Neuronal stem cell (in vitro differentiated cells): ENCODE measurements at regions not wholly inside any gene's neighbourhood (a gene's known extent, or its start where the extent isn't known, plus 50 kb on each side); places are given as distances from the start of the nearest gene placed in this dataset.

Experiments
- DNase-seq: peaks from one replicate; pipeline ENCODE4 v3.0.0-alpha.2; 2013; ENCODE audit warnings: low spot score
- H2AFZ ChIP-seq: one replicate; pipeline ENCODE4 v1.6.1; 2013; ENCODE audit warnings: mild to moderate bottlenecking, low read length, inconsistent platforms
- H2AK5ac ChIP-seq: 2 replicates; pipeline ENCODE4 v1.6.1; 2013; ENCODE audit warnings: low read depth, mild to moderate bottlenecking, inconsistent platforms, low read length, moderate library complexity, mixed read lengths
- H2BK120ac ChIP-seq: 2 replicates; pipeline ENCODE4 v1.6.1; 2013; ENCODE audit warnings: low read depth, mild to moderate bottlenecking, inconsistent platforms, low read length, moderate library complexity, mixed read lengths
- H2BK12ac ChIP-seq: one replicate; pipeline ENCODE4 v1.6.1; 2013; ENCODE audit warnings: low read length, inconsistent platforms
- H2BK15ac ChIP-seq: 2 replicates; pipeline ENCODE4 v1.6.1; 2013; ENCODE audit warnings: mild to moderate bottlenecking, low read length, inconsistent platforms, mixed read lengths
- H2BK5ac ChIP-seq: one replicate; pipeline ENCODE4 v1.6.1; 2013; ENCODE audit warnings: inconsistent platforms, mild to moderate bottlenecking, low read length, moderate library complexity
- H3K14ac ChIP-seq: one replicate; pipeline ENCODE4 v1.6.1; 2013; ENCODE audit warnings: low read length, inconsistent platforms
- H3K18ac ChIP-seq: 2 replicates; pipeline ENCODE4 v1.6.1; 2013; ENCODE audit warnings: low read length, inconsistent platforms
- H3K23ac ChIP-seq: 2 replicates; pipeline ENCODE4 v1.6.1; 2013; ENCODE audit warnings: low read depth, mild to moderate bottlenecking, mixed read lengths, low read length, inconsistent platforms; ENCODE audit not compliant: poor library complexity
- H3K27ac ChIP-seq: replicated peaks from 3 replicates; pipeline ENCODE4 v1.5.1; 2013; ENCODE audit warnings: low read length, inconsistent platforms
- H3K27me3 ChIP-seq, 3 experiments: 2 replicates each; pipeline ENCODE4 v1.6.1; 2013; ENCODE audit warnings: low read length in 3 of 3, mild to moderate bottlenecking in 2 of 3, inconsistent platforms in 1 of 3, low read depth in 1 of 3, mixed read lengths in 1 of 3, moderate library complexity in 1 of 3; ENCODE audit not compliant: control insufficient read depth in 3 of 3, insufficient read depth in 3 of 3
- H3K36me3 ChIP-seq, 2 donors: replicated peaks in 1 of 2; 2 replicates each; pipeline ENCODE4 v1.6.1; 2013; ENCODE audit warnings: low read length in 2 of 2; ENCODE audit not compliant: control insufficient read depth in 2 of 2, insufficient read depth in 2 of 2
- H3K4ac ChIP-seq: 2 replicates; pipeline ENCODE4 v1.6.1; 2013; ENCODE audit warnings: inconsistent platforms, mild to moderate bottlenecking, low read length, moderate library complexity
- H3K4me1 ChIP-seq, 2 donors: 1 replicate in 1 of 2; 2 replicates in 1 of 2; pipeline ENCODE4 v1.6.1; 2013; ENCODE audit warnings: low read length in 2 of 2, low read depth in 1 of 2; ENCODE audit not compliant: control insufficient read depth in 2 of 2, insufficient read depth in 1 of 2
- H3K4me2 ChIP-seq: one replicate; pipeline ENCODE4 v1.6.1; 2013; ENCODE audit warnings: mild to moderate bottlenecking, low read length, inconsistent platforms; ENCODE audit not compliant: insufficient read depth, poor library complexity, severe bottlenecking
- H3K4me3 ChIP-seq, 2 donors: 2 replicates each; pipeline ENCODE4 v1.5.1; 2013; ENCODE audit warnings: low read length in 2 of 2, mild to moderate bottlenecking in 2 of 2, inconsistent platforms in 1 of 2, moderate library complexity in 1 of 2
- H3K79me1 ChIP-seq: one replicate; pipeline ENCODE4 v1.6.1; 2013; ENCODE audit warnings: low read depth, mild to moderate bottlenecking, inconsistent platforms, low read length, moderate library complexity
- H3K9ac ChIP-seq: one replicate; pipeline ENCODE4 v1.6.1; 2013; ENCODE audit warnings: mild to moderate bottlenecking, low read depth, low read length, inconsistent platforms; ENCODE audit not compliant: poor library complexity
- H3K9me3 ChIP-seq, 2 donors: replicated peaks in 1 of 2; 2 replicates each; pipeline versions ENCODE3 to v1.6.1; 2013; ENCODE audit warnings: low read length in 2 of 2, mild to moderate bottlenecking in 2 of 2, inconsistent platforms in 1 of 2, low read depth in 1 of 2, mixed read lengths in 1 of 2, moderate library complexity in 1 of 2; ENCODE audit not compliant: control insufficient read depth in 2 of 2, insufficient read depth in 1 of 2
- H4K8ac ChIP-seq: one replicate; pipeline ENCODE4 v1.6.1; 2013; ENCODE audit warnings: low read depth, mild to moderate bottlenecking, inconsistent platforms, low read length, moderate library complexity
- H4K91ac ChIP-seq: one replicate; pipeline ENCODE4 v1.6.1; 2013; ENCODE audit warnings: low read length, low read depth, mild to moderate bottlenecking, inconsistent platforms; ENCODE audit not compliant: poor library complexity
- WGBS, 2 donors: extraction: QIAGEN DNeasy Blood & Tissue Kit; methylation state at CpG; one replicate each; pipeline ENCODE4 v1.1.7; 2013; ENCODE audit warnings: missing lambda C conversion rate in 2 of 2, mixed read lengths in 1 of 2; ENCODE audit not compliant: insufficient read length in 2 of 2, insufficient replicate concordance in 1 of 2; ENCODE audit errors: extremely low coverage in 2 of 2; 5-methylcytosine and 5-hydroxymethylcytosine counted together

GRCh38 chr1:185564816-185565215, 169.4 kb upstream of the HMCN1 start:
- Histone ChIP-seq H2BK5ac (no peak overlapping the region), H4K8ac (no peak overlapping the region), H4K91ac (no peak overlapping the region), H3K4me2 (no peak overlapping the region), H3K18ac (no peak overlapping the region), H3K79me1 (no peaks in the 10 kb centered on the region), H3K9me3 (no peaks in the 10 kb centered on the region), H3K27ac (no peak overlapping the region), H3K14ac (no peak overlapping the region), H2BK120ac (no peak overlapping the region), H2AK5ac (no peak overlapping the region), H3K4ac (no peak overlapping the region), H3K9ac (no peak overlapping the region), H2BK15ac (no peak overlapping the region), H2BK12ac (no peak overlapping the region), H3K4me1 (no peaks in the 10 kb centered on the region), H3K27me3 (no peaks in the 10 kb centered on the region), H3K4me3 (no peak overlapping the region), H2AFZ (no peak overlapping the region), H3K23ac (no peak overlapping the region), H3K36me3 (no peaks in the 10 kb centered on the region)
- WGBS, 2 donors: no CpG with 5 or more reads among the region's 1 CpG
- no peak for DNase-seq

GRCh38 chr1:185562461-185563359, 171.5 kb upstream of the HMCN1 start:
- Histone ChIP-seq H2AK5ac (no peak overlapping the region), H3K4me3 (no peak overlapping the region), H4K91ac (no peak overlapping the region), H3K18ac (no peak overlapping the region), H3K14ac (no peak overlapping the region), H2BK5ac (no peak overlapping the region), H2BK120ac (no peak overlapping the region), H3K27me3 (no peaks in the 10 kb centered on the region), H2AFZ (no peak overlapping the region), H3K4me1 (no peaks in the 10 kb centered on the region), H3K23ac (no peak overlapping the region), H3K79me1 (no peaks in the 10 kb centered on the region), H3K9me3 (no peaks in the 10 kb centered on the region), H4K8ac (no peak overlapping the region), H3K9ac (no peak overlapping the region), H3K27ac (no peak overlapping the region), H3K36me3 (no peaks in the 10 kb centered on the region), H3K4ac (no peak overlapping the region), H2BK12ac (no peak overlapping the region), H3K4me2 (no peak overlapping the region), H2BK15ac (no peak overlapping the region)
- no peak for DNase-seq
- WGBS, 2 donors: no CpG with 5 or more reads among the region's 6 CpGs

GRCh38 chr1:185561629-185562028, 172.6 kb upstream of the HMCN1 start:
- Histone ChIP-seq H2BK12ac (no peak overlapping the region), H3K14ac (no peak overlapping the region), H3K4ac (no peak overlapping the region), H3K36me3 (no peaks in the 10 kb centered on the region), H3K4me3 (no peak overlapping the region), H4K8ac (no peak overlapping the region), H3K4me1 (no peaks in the 10 kb centered on the region), H4K91ac (no peak overlapping the region), H3K4me2 (no peak overlapping the region), H2BK15ac (no peak overlapping the region), H2BK5ac (no peak overlapping the region), H3K27ac (no peak overlapping the region), H3K9ac (no peak overlapping the region), H2BK120ac (no peak overlapping the region), H3K23ac (no peak overlapping the region), H2AK5ac (no peak overlapping the region), H2AFZ (no peak overlapping the region), H3K9me3 (no peaks in the 10 kb centered on the region), H3K79me1 (no peaks in the 10 kb centered on the region), H3K27me3 (no peaks in the 10 kb centered on the region), H3K18ac (no peak overlapping the region)
- no peak for DNase-seq
- no CpG with 5 or more reads among the region's 4 CpGs for WGBS, 2 donors

- H3K14ac ChIP-seq: no peak overlapping the region
- H3K18ac ChIP-seq: no peak overlapping the region
- no peak overlapping the region for H3K4me3 ChIP-seq
- H2BK15ac ChIP-seq: no peak overlapping the region
- no peak overlapping the region for H2BK12ac ChIP-seq
- no peak overlapping the region for H2AFZ ChIP-seq
- H3K79me1 ChIP-seq: no peaks in the 10 kb centered on the region
- no peaks in the 10 kb centered on the region for H3K4me1 ChIP-seq
- no peak overlapping the region for H3K4me2 ChIP-seq
- H4K8ac ChIP-seq: no peak overlapping the region
- WGBS, 2 donors: no CpG with 5 or more reads among the region's 4 CpGs
- H3K9me3 ChIP-seq: no peaks in the 10 kb centered on the region
- no peaks in the 10 kb centered on the region for H3K36me3 ChIP-seq
- H3K27me3 ChIP-seq: no peaks in the 10 kb centered on the region
- H3K27ac ChIP-seq: no peak overlapping the region
- no peak overlapping the region for H3K9ac ChIP-seq
- H3K4ac ChIP-seq: no peak overlapping the region
- H3K23ac ChIP-seq: no peak overlapping the region
- no peak overlapping the region for H2BK5ac ChIP-seq
- no peak for DNase-seq
- no peak overlapping the region for H2BK120ac ChIP-seq
- no peak overlapping the region for H2AK5ac ChIP-seq
- H4K91ac ChIP-seq: no peak overlapping the region
Observed at GRCh38 chr1:185560760-185561159, 173.4 kb upstream of the HMCN1 start.
